ENCODE measurements at regions not wholly inside any gene's neighbourhood (a gene's known extent, or its start where the extent isn't known, plus 50 kb on each side); places are given as distances from the start of the nearest gene placed in this dataset.

DNA sequence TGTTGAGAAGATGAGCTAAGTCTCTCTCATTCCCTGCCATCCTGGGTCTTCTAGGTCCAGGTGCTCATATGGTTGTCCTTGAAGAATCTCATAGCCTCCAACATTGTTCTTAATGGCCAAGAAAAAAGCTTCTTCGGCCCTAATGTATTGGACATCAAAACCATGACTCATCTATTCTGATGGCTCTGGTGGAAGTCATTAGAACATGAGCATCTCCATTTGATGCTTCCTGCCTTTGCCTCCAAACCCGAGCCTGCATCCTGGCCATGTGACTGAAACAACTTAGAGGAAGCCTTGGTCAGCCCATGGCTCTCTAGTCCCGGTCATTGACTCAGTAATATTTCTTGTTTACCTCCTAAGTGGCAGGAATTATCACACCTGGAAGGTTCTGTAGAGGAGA lies 264.1 kb upstream of the FZD8 start:
- no peak for DNase-seq (ENCODE audit: low spot score)

- no peak for DNase-seq (ENCODE audit: low spot score)
Observed at GRCh38 chr10:35903021-35903420, 260.9 kb upstream of the FZD8 start.

GRCh38 chr10:35898716-35899440 lies 256.8 kb upstream of the FZD8 start:
- DNase-seq (ENCODE audit: low spot score): no peak

DNA sequence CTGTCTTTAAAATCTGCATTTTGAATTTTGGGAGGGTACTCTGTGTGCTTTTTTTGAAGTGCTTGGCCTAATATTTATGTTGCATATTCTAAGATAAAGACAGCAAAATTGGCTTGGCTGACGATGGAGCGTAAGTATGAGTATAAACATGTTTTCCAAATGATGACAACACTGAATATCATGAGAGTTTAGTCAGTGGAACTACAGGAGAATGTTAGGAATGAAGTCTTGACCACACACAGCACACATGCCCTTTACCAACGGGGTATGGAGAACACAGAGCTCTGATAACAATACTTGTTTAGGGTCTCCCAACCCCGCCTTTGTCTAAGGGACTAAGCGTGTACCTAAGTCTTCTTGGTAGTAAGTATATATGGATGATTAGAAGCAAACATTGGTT lies 253.9 kb upstream of the FZD8 start:
- no peak for DNase-seq (ENCODE audit: low spot score)

- DNase-seq (ENCODE audit: low spot score): no peak
Observed at GRCh38 chr10:35895331-35895730, 253.2 kb upstream of the FZD8 start.

DNA sequence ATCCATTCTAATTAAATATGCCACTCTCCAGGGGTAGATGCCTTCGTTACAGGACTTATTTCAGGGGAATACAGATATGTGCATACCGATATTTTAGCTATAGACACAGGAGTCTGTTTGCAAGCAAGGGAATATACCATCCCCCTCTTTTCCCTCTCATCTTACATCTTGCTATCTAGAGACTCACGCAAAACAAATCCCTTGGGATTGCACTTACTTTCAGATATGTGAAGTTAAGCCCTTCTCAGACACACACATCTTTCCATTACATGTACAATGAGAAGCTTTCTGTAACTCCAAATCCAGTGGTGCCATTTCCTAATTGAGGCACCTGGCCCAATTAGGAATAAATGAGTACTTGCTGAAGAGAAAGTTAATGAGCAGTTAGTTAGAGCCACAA lies 250.4 kb upstream of the FZD8 start:
- DNase-seq (ENCODE audit: low spot score): no peak

GRCh38 chr10:35890676-35891495 lies 248.8 kb upstream of the FZD8 start:
- no peak for DNase-seq (ENCODE audit: low spot score)

- no peak for DNase-seq (ENCODE audit: low spot score)
Observed at GRCh38 chr10:35889971-35890675, 248.0 kb upstream of the FZD8 start.

- no peak for DNase-seq (ENCODE audit: low spot score)
Observed at GRCh38 chr10:35889226-35889625, 247.1 kb upstream of the FZD8 start.

- no peak for DNase-seq (ENCODE audit: low spot score)
Observed at GRCh38 chr10:35888400-35888799, 246.3 kb upstream of the FZD8 start.

DNA sequence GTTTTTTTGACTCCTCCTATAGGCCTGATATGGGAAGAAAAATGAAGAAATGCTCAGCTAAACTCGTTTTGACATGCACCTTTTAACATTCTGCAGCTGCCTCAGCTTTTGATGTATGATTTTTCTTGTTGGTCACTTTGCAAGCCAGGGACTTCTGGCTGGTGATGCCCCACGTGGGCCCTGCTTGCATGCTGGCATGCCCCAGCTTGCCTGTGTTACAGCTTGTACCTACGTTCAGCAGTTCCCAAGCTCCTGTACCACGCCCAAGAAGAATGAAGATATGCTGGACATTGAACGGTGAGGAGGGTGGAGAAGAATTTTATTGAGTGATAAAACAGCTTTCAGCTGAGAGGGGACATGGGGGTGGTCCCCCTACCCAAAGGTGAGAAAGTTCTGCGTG lies 245.6 kb upstream of the FZD8 start:
- DNase-seq (ENCODE audit: low spot score): no peak

DNA sequence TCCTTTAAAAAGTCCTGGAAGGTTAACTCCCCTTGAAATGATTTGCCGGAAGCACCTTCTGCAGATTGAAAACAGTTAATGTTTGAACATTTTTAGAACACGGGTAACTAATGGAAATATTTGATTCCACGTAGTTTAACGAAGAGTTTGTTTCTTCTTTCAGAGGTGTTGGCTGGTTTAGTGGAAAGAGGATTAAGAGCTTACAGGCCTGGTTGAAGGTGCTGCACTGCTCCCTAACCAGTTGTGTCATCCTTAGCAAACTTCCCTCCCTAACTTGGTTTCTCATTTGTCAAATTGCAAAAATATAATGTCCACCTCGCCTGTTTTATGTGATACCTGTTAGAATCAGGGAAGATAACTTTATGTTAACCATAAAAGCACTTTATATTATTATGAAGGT lies 243.0 kb upstream of the FZD8 start:
- no peak for DNase-seq (ENCODE audit: low spot score)

DNA sequence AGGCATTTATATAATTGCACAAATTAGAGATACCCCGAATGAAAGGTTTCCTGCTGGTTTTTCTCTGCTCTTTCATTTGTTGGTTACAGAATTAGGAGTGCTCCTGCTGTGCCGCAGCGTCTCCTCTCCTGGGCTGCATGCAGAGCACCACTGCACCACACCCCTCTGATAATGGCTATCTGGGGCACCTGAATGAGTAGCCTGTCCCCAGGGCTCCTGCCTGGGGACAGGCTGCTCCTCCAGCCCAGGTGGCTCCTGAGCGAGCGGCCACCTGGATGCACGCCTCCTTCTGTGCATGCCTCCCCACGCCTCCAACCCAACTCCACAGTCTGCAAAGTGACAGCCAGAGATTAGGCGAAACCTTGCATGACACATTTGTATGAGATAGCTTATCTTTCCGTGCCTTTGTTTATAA lies 242.6 kb upstream of the FZD8 start:
- DNase-seq (ENCODE audit: low spot score): no peak

- no peak for DNase-seq (ENCODE audit: low spot score)
Observed at GRCh38 chr10:35882422-35883150, 240.5 kb upstream of the FZD8 start.

- DNase-seq (ENCODE audit: low spot score): no peak
Observed at GRCh38 chr10:35881320-35881719, 239.2 kb upstream of the FZD8 start.

DNA sequence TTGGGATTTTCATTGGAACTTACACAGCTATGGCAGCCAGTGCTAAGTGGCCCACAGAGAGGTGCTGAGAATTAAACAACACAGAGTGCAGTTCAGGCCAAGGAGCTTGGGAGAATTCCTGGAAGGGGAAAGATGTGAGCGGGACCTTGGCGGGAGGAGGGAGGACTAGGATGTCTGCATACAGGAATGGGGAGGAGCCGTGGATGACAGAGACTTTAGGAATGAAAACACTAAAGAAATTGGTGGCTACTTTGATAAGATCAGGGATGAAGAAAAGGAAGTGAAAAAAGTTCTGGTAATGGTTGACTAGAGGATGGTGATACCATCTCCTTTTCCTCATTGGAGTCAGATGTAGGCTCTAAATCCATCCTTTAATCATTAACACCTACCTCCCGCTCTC lies 234.2 kb upstream of the FZD8 start:
- DNase-seq (ENCODE audit: low spot score): no peak

- no peak for DNase-seq (ENCODE audit: low spot score)
Observed at GRCh38 chr10:35875016-35875676, 233.1 kb upstream of the FZD8 start.

GRCh38 chr10:35874311-35875015 lies 232.4 kb upstream of the FZD8 start:
- DNase-seq (ENCODE audit: low spot score): no peak

DNA sequence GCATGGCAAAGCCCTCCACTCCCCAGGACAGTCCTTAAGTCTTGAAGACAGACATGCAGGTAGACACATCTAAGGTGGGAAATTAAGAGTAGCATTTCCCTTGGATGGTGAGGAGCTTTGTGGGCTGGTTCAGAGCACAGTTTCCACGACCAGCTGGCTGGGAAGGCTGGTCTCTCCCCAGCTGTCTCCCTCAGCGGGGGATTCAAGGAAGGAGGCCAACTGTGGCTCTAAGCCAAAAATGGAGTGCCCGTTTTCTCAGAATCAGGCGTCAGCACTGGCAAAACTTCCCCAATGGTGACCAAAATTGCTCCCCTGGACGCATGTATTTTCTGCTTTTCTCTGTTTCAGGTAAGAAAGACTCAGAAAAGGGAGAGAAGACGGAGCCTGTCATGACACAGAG lies 230.6 kb upstream of the FZD8 start:
- no peak for DNase-seq (ENCODE audit: low spot score)

- DNase-seq (ENCODE audit: low spot score): no peak
Observed at GRCh38 chr10:35870665-35871310, 228.7 kb upstream of the FZD8 start.
